ENCODE measurements at regions not wholly inside any gene's neighbourhood (a gene's known extent, or its start where the extent isn't known, plus 50 kb on each side); places are given as distances from the start of the nearest gene placed in this dataset.

DNA sequence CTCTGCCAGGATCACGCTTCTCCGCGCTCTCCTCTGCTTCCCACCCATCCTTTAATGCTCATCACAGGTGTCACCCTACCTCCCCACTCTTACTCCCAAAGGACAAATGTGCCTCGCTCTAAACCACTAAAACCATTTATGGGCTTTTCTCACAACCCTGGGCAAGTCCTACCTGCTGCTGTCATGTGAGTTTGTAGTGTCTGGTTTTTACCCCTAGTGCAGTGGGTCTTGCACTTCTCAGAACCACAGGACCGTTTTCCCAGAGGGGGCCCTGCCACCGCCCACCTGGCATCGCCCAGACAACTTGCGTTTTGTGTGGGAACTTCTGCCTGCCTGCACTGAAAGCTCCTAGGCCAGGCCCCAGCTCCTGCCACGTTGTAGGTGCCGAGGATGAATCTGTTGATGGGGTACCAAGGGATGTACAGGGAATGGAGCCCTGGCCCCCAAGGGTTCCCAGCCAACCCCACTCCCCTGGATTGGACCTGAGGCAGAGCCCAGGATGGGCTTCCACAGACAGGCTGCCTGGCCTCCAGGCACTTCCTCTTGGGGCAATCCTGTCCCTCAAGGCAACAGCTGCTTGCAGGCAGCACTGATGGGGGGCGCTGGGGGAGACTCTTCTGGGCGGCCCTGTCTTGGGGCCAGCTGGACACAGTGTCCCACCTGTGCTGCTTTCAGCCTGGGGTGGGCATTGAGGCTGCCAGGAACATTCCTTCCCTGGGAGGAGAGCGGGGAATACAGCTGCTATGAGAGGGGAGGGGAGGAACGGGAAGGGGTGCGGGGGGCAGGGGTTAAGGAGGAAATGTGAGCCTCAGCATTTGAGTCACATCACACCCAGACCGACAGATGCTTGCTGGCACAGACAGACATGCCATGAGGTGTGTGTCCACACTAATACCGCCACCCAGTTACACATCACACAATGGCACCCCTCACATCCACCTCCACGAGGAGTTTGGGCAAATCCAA is 176.3 kb downstream of the ZFP36L2 start:
- no peak for TF ChIP-seq CTCF (conservative IDR thresholded peaks at IDR 0.05; ENCODE audit: low read depth in 2 of 2)
- no peak for TF ChIP-seq EZH2phosphoT487 (IDR thresholded peaks at IDR 0.05; ENCODE audit: unreplicated experiment)
- no peak for TF ChIP-seq EZH2 (IDR thresholded peaks at IDR 0.05; ENCODE audit: low read depth, unreplicated experiment)
- TF ChIP-seq CREB1 (CRISPR knock-in tag; IDR thresholded peaks at IDR 0.05; ENCODE audit: low read depth): no peak
- TF ChIP-seq POLR2AphosphoS5 (IDR thresholded peaks at IDR 0.05; ENCODE audit: low read depth): no peak
- no peak for TF ChIP-seq REST (IDR thresholded peaks at IDR 0.05; ENCODE audit: unreplicated experiment)
- TF ChIP-seq ZNF114 (CRISPR knock-in tag; IDR thresholded peaks at IDR 0.05): no peak
- TF ChIP-seq, protein P1, sequence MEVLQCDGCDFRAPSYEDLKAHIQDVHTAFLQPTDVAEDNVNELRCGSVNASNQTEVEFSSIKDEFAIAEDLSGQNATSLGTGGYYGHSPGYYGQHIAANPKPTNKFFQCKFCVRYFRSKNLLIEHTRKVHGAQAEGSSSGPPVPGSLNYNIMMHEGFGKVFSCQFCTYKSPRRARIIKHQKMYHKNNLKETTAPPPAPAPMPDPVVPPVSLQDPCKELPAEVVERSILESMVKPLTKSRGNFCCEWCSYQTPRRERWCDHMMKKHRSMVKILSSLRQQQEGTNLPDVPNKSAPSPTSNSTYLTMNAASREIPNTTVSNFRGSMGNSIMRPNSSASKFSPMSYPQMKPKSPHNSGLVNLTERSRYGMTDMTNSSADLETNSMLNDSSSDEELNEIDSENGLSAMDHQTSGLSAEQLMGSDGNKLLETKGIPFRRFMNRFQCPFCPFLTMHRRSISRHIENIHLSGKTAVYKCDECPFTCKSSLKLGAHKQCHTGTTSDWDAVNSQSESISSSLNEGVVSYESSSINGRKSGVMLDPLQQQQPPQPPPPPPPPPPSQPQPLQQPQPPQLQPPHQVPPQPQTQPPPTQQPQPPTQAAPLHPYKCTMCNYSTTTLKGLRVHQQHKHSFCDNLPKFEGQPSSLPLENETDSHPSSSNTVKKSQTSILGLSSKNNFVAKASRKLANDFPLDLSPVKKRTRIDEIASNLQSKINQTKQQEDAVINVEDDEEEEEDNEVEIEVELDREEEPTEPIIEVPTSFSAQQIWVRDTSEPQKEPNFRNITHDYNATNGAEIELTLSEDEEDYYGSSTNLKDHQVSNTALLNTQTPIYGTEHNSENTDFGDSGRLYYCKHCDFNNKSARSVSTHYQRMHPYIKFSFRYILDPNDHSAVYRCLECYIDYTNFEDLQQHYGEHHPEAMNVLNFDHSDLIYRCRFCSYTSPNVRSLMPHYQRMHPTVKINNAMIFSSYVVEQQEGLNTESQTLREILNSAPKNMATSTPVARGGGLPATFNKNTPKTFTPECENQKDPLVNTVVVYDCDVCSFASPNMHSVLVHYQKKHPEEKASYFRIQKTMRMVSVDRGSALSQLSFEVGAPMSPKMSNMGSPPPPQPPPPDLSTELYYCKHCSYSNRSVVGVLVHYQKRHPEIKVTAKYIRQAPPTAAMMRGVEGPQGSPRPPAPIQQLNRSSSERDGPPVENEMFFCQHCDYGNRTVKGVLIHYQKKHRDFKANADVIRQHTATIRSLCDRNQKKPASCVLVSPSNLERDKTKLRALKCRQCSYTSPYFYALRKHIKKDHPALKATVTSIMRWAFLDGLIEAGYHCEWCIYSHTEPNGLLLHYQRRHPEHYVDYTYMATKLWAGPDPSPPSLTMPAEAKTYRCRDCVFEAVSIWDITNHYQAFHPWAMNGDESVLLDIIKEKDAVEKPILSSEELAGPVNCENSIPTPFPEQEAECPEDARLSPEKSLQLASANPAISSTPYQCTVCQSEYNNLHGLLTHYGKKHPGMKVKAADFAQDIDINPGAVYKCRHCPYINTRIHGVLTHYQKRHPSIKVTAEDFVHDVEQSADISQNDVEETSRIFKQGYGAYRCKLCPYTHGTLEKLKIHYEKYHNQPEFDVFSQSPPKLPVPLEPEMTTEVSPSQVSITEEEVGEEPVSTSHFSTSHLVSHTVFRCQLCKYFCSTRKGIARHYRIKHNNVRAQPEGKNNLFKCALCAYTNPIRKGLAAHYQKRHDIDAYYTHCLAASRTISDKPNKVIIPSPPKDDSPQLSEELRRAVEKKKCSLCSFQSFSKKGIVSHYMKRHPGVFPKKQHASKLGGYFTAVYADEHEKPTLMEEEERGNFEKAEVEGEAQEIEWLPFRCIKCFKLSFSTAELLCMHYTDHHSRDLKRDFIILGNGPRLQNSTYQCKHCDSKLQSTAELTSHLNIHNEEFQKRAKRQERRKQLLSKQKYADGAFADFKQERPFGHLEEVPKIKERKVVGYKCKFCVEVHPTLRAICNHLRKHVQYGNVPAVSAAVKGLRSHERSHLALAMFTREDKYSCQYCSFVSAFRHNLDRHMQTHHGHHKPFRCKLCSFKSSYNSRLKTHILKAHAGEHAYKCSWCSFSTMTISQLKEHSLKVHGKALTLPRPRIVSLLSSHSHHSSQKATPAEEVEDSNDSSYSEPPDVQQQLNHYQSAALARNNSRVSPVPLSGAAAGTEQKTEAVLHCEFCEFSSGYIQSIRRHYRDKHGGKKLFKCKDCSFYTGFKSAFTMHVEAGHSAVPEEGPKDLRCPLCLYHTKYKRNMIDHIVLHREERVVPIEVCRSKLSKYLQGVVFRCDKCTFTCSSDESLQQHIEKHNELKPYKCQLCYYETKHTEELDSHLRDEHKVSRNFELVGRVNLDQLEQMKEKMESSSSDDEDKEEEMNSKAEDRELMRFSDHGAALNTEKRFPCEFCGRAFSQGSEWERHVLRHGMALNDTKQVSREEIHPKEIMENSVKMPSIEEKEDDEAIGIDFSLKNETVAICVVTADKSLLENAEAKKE (CRISPR knock-in tag; IDR thresholded peaks at IDR 0.05): no peak
- TF ChIP-seq ETS1 (IDR thresholded peaks at IDR 0.05): no peak
- TF ChIP-seq STAT1 (IDR thresholded peaks at IDR 0.05; ENCODE audit: unreplicated experiment): no peak
- no peak for TF ChIP-seq NANOG (IDR thresholded peaks at IDR 0.05; ENCODE audit: borderline replicate concordance)
- TF ChIP-seq JUNB (IDR thresholded peaks at IDR 0.05; ENCODE audit: unreplicated experiment): no peak

Data from GM23338 (cell line).